NCI-H187 (cell line): ENCODE measurements at regions not wholly inside any gene's neighbourhood (a gene's known extent, or its start where the extent isn't known, plus 50 kb on each side); places are given as distances from the start of the nearest gene placed in this dataset.
A peak's percentile ranks its signal among the peaks of the same experiment; 100 is the strongest.

ENCODE experiments used
- DNase-seq, 2 experiments: peaks; one replicate each; lab custom pipeline; 2025; lab: John Stamatoyannopoulos, UW

- DNase-seq, result no peak
Observed at GRCh38 chr3:113096188-113096892, 105.6 kb downstream of the GTPBP8 start.

- no peak for DNase-seq
Observed at GRCh38 chr3:113097960-113098447, 107.2 kb downstream of the GTPBP8 start.

GRCh38 chr3:113100063-113100462 lies 109.3 kb downstream of the GTPBP8 start:
- DNase-seq, result no peak

DNA sequence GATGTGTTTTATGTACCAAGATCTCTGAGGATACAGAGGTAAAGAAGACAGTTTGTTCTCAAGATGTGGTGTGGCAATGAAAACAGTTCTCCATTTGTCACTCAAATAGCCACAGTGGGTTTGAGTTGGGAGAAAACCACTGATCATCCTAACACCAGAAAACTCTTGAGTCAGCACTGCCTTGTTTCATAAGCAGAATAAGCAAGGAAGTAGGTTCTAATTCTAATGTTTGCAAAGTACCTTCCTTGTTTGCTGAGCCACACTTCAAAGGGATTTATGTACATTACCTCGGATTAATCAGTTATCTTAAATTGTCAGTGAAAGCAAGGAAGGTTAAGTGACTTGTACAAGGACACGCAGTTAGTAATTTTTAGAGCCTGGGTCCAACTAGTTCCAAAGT lies 107.8 kb upstream of the BOC start:
- DNase-seq, result no peak

GRCh38 chr3:113104357-113105092 lies 106.8 kb upstream of the BOC start:
- DNase-seq, result no peak

DNA sequence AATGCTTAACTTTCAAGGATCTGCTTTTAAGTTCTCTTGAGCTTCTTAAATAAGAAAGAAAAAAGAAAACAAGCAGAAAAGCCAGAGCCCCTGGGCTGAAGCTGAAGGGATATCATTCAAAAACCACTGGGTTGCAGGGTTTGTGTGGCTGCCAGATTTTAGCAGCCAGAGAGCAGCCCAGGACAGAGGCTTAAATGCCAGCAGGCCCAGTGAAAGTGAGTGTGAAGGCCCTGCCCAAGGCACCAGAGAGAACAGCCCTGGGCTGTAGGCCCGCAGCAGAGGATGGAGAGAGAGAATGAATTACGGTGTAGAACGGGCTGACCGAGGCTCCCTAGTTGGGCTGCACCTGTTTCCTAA lies 106.3 kb upstream of the BOC start:
- no peak for DNase-seq

GRCh38 chr3:113105966-113106660 lies 105.2 kb upstream of the BOC start:
- no peak for DNase-seq

GRCh38 chr3:113110267-113110666 lies 101.1 kb upstream of the BOC start:
- DNase-seq, result no peak

- no peak for DNase-seq
Observed at GRCh38 chr3:113111011-113111707, 100.2 kb upstream of the BOC start.

DNA sequence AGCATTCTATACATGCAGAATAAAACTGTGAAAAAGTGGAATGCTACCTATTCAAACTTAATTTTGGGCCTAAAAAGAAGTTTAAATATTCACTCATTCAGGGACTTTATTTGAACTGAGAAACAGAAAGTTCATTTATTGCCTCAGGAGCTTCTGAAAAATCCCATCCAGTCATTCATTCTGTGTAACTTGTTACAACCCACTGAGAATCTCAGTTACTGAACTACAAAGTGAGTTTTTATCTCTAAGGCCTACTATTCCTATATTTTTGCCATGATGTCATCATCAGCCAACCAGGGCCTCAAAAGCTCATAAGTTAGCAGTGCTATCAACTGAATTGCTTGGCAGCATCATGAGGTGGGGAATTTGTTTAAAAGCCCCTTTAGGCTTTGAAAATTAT lies 98.0 kb upstream of the BOC start:
- no peak for DNase-seq

DNA sequence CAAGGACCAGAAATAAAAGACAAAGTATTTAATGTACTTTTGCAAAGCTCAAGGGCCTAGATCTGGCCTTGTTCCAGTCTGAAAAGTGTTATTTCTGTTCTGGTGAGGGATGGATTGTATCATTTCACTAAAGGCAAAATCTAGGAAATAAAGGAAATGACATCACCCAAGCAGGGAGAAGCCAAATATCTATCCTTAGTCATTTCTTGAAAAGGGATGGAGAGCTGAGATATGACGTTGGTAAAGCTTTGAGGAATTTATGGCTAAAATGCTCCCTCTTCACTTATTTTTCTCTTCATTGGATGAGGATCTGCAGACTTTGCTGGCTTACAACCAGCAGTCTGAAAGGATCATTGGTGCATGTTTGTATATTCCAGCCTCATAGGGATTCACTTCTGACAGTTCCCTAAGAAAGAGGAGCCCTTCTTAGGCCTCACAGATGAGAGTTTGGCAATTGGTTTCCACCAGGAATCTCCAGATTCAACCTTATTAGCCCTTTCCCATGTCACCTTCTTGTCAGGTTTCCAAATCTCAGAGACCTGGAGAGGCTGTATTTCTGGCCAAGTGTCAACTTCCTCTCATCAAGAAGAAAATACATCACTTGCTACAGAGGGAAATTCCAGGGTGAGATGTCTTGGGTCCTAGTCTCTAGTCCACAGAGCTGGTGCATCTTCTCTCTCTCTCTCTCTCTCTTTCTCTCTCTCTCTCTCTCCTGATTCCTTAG lies 93.7 kb upstream of the BOC start:
- no peak for DNase-seq

DNA sequence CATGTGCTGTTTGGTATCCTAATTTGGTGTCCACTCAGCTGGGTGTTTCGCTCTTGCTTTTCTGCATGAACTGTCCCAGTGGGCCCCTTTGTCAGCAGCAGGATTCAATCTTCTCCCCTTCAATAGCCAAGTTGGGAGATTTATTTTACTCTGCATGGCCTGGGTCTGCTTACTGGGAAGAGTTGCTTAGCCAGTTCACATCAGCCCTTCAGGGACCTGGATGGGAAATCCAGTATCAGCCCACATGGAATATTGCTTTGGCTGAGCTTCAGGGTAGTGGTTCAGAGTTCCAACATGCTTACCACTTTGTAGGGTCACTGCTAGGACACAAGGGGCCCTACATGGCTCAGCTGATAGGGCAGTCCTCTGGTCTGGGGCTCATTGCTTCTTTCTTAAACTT lies 93.0 kb upstream of the BOC start:
- DNase-seq, result no peak

DNA sequence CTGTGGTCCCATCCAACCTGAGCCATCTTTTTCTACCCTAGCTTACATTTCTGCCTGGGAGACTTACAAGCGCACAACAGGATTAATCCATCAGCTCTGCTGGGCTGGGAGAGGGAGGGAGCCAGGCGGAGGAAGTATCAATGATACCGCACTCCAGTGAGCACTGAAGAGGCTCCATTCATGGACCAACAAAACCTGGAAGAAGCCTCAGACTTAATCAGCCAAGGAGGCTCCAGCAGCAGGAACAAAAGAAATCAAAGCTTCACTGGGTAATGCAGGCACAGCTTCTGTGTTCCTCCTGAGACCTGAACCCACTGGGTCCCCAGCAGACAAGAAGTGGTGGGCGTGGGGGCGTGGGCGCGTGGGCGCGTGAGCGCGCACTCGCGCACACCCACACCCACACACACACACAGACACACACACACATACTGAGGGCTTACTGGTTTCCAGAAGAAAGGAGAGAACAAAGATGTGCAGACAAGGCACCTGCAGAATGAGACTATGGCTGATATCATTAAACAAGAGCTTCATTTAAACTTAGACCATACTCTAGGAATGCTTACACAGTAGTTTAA lies 87.0 kb upstream of the BOC start:
- peak in 1 of 2 experiments; percentile 12 for DNase-seq

GRCh38 chr3:113125951-113126350 lies 85.4 kb upstream of the BOC start:
- DNase-seq, result no peak

GRCh38 chr3:113128386-113129015 lies 82.9 kb upstream of the BOC start:
- no peak for DNase-seq

- no peak for DNase-seq
Observed at GRCh38 chr3:113129168-113129567, 82.2 kb upstream of the BOC start.

DNA sequence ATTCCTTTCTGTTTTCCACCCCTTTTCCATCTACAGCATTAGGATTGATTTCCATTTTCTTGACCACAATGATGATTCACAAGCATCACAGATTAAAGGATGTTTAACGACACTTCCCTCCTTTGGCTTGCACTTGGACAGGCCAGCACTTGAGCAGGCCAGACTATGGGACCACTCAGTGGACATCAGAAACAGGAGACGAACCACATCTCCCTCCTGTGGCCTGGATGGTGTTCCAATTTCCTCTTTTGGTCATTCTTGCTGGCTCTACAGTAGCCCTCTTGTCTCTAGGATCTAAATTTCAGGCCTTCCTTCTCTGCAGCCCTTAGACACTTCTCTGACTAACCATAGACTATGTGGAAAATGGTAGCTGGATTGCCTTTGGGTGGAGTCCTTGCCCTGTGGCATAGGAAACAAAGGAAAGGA lies 78.8 kb upstream of the BOC start:
- no peak for DNase-seq

DNA sequence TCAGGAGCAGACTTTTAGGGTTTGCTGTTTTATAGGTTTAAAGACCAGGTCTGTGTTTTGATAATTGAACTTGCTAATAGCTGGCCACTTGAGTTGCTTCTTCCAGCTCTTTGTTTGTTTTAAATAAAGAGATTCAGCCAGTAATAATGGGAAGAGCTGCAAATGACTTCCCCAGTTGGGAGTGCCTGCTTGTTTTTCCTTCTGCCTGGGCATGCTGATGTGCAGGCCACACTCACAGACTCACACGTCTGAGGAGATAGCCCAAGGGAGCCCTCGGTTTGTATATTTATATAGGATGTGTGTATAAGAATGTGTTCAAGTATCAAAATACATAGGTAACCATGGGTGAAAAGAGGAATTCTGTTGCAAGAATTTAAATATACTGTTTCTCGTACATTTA lies 78.2 kb upstream of the BOC start:
- no peak for DNase-seq

GRCh38 chr3:113136071-113136470 lies 75.3 kb upstream of the BOC start:
- no peak for DNase-seq

- DNase-seq, result no peak
Observed at GRCh38 chr3:113136544-113136943, 74.8 kb upstream of the BOC start.
